Loucy (cell line): ENCODE measurements at regions not wholly inside any gene's neighbourhood (a gene's known extent, or its start where the extent isn't known, plus 50 kb on each side); places are given as distances from the start of the nearest gene placed in this dataset.

Source experiments
- CTCF ChIP-seq: fragments of 200-600 bp; sonication (generic); conservative IDR thresholded peaks from 2 replicates; pipeline ENCODE4 v1.5.1; 2014; ENCODE audit warnings: mild to moderate bottlenecking, antibody characterized with exemption, low read length
- EZH2phosphoT487 ChIP-seq: fragments of 200-600 bp; IDR thresholded peaks from 2 replicates; pipeline ENCODE4 v1.6.1; 2018; ENCODE audit warnings: antibody characterized with exemption, mild to moderate bottlenecking, moderate library complexity, borderline replicate concordance

DNA sequence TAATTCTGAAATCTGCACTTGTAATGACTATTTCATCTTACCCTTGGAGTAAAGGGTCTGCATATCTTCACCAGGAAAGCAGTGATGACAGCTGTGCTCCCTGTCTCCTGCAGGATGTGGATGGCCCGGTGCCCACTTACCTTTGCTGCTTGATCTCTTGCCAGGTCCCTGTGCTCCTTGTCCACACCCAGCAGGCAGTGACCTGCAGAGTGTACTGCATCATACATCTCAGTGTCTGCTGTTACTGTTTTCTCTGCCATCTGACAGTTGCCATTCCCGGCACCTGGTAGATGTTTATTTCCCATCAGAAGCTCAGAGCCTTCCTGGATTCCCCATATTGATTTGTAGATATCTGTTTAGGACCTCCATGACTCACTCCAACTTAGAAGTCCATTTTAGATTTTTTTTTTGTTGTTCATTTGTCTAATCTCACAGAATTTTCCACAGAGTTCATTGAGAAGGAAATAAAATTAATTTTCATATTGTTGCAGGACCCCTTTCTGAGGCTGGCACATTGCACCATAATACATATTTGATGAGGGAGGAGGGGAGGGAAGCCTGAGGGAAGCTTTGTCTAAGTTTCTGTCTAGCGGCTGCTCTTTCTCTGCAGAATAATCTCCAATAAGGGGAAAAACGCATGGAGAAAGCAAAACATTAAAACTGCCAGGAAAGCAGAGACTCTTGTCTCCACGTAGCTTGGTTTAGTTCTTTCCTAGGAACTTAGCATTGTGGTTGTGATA, 697.5 kb upstream of the RAB6C start:
- TF ChIP-seq CTCF (no peak), EZH2phosphoT487 (no peak)
